ENCODE measurements at regions not wholly inside any gene's neighbourhood (a gene's known extent, or its start where the extent isn't known, plus 50 kb on each side); places are given as distances from the start of the nearest gene placed in this dataset.
"Not testable (repeated sequence)": the region's sequence is repeated elsewhere in the genome, so short reads cannot be mapped to it uniquely, and the experiment has no call there.

GRCh38 chr2:111482987-111483679, 362.4 kb downstream of the BCL2L11 start:
- DNase-seq = not testable (repeated sequence)

- not testable (repeated sequence) for DNase-seq
Observed at GRCh38 chr2:111484097-111484496, 363.4 kb downstream of the BCL2L11 start.

- not testable (repeated sequence) for DNase-seq
Observed at GRCh38 chr2:111485895-111486294, 365.2 kb downstream of the BCL2L11 start.

- not testable (repeated sequence) for DNase-seq
Observed at GRCh38 chr2:111488451-111488850, 367.7 kb downstream of the BCL2L11 start.

GRCh38 chr2:111489460-111489859, 368.7 kb downstream of the BCL2L11 start:
- DNase-seq = not testable (repeated sequence)

GRCh38 chr2:111491181-111491580, 370.5 kb downstream of the BCL2L11 start:
- not testable (repeated sequence) for DNase-seq

GRCh38 chr2:111491614-111492013, 370.9 kb downstream of the BCL2L11 start:
- not testable (repeated sequence) for DNase-seq

- DNase-seq = not testable (repeated sequence)
Observed at GRCh38 chr2:111492995-111493719, 372.4 kb downstream of the BCL2L11 start.

- DNase-seq = not testable (repeated sequence)
Observed at GRCh38 chr2:111493720-111494078, 373.0 kb downstream of the BCL2L11 start.

- not testable (repeated sequence) for DNase-seq
Observed at GRCh38 chr2:111494288-111494980, 373.7 kb downstream of the BCL2L11 start.

- DNase-seq = not testable (repeated sequence)
Observed at GRCh38 chr2:111494981-111495315, 374.2 kb downstream of the BCL2L11 start.

- not testable (repeated sequence) for DNase-seq
Observed at GRCh38 chr2:111495636-111496035, 374.9 kb downstream of the BCL2L11 start.

GRCh38 chr2:111496176-111496575, 375.5 kb downstream of the BCL2L11 start:
- DNase-seq = not testable (repeated sequence)

GRCh38 chr2:111496860-111497259, 376.1 kb downstream of the BCL2L11 start:
- not testable (repeated sequence) for DNase-seq

- DNase-seq = not testable (repeated sequence)
Observed at GRCh38 chr2:111497270-111497669, 376.6 kb downstream of the BCL2L11 start.

- DNase-seq = not testable (repeated sequence)
Observed at GRCh38 chr2:111500536-111501062, 379.9 kb downstream of the BCL2L11 start.

GRCh38 chr2:111503844-111504570, 380.0 kb downstream of the ANAPC1 start:
- DNase-seq = not testable (repeated sequence)

GRCh38 chr2:111504571-111504942, 379.4 kb downstream of the ANAPC1 start:
- DNase-seq = not testable (repeated sequence)

- DNase-seq = not testable (repeated sequence)
Observed at GRCh38 chr2:111505267-111505666, 378.7 kb downstream of the ANAPC1 start.

- not testable (repeated sequence) for DNase-seq
Observed at GRCh38 chr2:111506936-111507335, 377.1 kb downstream of the ANAPC1 start.

GRCh38 chr2:111509225-111509869, 374.6 kb downstream of the ANAPC1 start:
- DNase-seq = not testable (repeated sequence)

- not testable (repeated sequence) for DNase-seq
Observed at GRCh38 chr2:111510384-111510783, 373.6 kb downstream of the ANAPC1 start.

Measured in DMS 273 treated with DMSO at 0.1 percent for 48 hours (cell line).